ENCODE measurements at regions not wholly inside any gene's neighbourhood (a gene's known extent, or its start where the extent isn't known, plus 50 kb on each side); places are given as distances from the start of the nearest gene placed in this dataset.

DNA sequence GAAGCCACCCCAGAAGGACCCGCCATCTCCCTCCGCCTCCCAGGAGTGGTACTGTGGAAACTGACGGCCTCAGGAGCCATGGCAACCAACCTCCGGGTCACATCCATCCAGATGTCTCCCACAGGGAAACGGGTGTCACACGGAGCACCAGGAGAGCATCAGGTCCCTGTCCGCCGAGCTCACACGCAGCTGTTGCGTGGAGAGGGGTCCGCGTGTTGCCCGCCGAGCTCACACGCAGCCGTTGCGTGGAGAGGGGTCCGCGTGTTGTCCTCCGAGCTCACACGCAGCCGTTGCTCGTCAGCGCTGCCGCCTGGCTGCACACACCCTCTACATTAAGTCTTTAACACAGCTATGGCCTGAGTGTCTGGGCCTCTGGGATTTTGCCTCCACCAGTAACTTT, 311.1 kb upstream of the SHH start:
- 93% methylated on average over 25 of the region's 25 CpGs for WGBS
- H4K91ac ChIP-seq (ENCODE audit: low read length), result no peak overlapping the region
- no peak overlapping the region for H2BK12ac ChIP-seq (ENCODE audit: low read length in 2 of 2)
- no peak overlapping the region for H3K4ac ChIP-seq (ENCODE audit: low read depth in 1 of 2, low read length in 2 of 2)
- DNase-seq, result no peak
- H3K18ac ChIP-seq (ENCODE audit: low read depth in 1 of 2, low read length in 2 of 2), result no peak overlapping the region
- H3K9me3 ChIP-seq (ENCODE audit: control insufficient read depth, low read length), result no peaks in the 10 kb centered on the region
- H4K8ac ChIP-seq (ENCODE audit: low read length), result no peak overlapping the region
- H2AK5ac ChIP-seq (ENCODE audit: low read length, severe bottlenecking), result no peak overlapping the region
- no peak overlapping the region for H3K4me3 ChIP-seq (ENCODE audit: insufficient read depth in 1 of 2, low read depth in 1 of 2, low read length in 2 of 2)
- no peak overlapping the region for H3K9ac ChIP-seq (ENCODE audit: low read length)
- peaks cover 1% of the 10 kb centered on the region for H3K4me1 ChIP-seq (ENCODE audit: control insufficient read depth, insufficient read depth, low read depth, low read length)
- H3K27ac ChIP-seq (ENCODE audit: low read length, poor library complexity, severe bottlenecking), result no peak overlapping the region
- no peak overlapping the region for H3K4me2 ChIP-seq (ENCODE audit: low read length, poor library complexity, severe bottlenecking)
- no peaks in the 10 kb centered on the region for H3K27me3 ChIP-seq (ENCODE audit: control insufficient read depth in 1 of 2, insufficient read depth in 1 of 2, low read length in 2 of 2)
- H3K23ac ChIP-seq (ENCODE audit: low read length in 2 of 2), result no peak overlapping the region
- no peak overlapping the region for H3K14ac ChIP-seq (ENCODE audit: low read length in 2 of 2)
- no peak overlapping the region for H2BK120ac ChIP-seq (ENCODE audit: low read depth, low read length)
- H2BK15ac ChIP-seq (ENCODE audit: low read depth, poor library complexity, severe bottlenecking), result no peak overlapping the region
- H2BK5ac ChIP-seq (ENCODE audit: low read depth, low read length, poor library complexity, severe bottlenecking), result no peak overlapping the region
- no peak overlapping the region for H2AFZ ChIP-seq (ENCODE audit: low read depth, low read length)
- no peaks in the 10 kb centered on the region for H3K79me1 ChIP-seq (replicated peaks; ENCODE audit: low read length, poor library complexity, severe bottlenecking)
- H3K36me3 ChIP-seq (ENCODE audit: control insufficient read depth in 1 of 2, insufficient read depth in 2 of 2, low read depth in 1 of 2, low read length in 2 of 2), result no peaks in the 10 kb centered on the region

DNA sequence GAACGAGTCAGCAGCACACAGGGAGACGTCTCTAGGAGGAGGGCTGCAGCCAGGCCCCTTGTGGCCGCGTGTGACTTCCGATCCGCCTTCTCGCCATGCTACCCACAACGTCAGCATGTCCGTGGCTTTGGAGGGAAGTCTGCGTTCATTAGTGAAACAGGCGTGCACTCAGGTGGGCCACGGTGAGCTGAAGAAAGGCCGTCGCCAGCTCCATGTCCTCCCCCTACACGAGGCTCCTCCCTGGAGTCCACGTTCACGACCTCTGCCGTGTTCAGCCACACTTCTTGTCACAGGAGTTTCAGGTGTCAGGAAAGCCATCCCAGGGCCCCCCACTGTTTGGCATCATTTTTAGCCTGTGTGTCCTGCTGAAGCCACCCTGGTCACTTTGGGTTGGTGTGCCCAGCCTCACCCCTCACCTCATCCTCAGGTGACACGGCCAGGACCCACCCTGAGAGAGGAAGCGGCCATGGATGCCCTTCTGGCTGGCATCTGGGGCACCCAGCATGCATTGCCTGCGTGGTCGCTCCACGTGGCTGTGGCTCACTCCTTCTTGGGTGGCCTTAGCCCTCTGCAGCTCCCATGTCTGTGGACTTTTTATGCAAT, 310.6 kb upstream of the SHH start:
- H2BK120ac ChIP-seq (ENCODE audit: low read depth, low read length), result no peak overlapping the region
- H2BK15ac ChIP-seq (ENCODE audit: low read depth, poor library complexity, severe bottlenecking), result no peak overlapping the region
- no peak overlapping the region for H3K4ac ChIP-seq (ENCODE audit: low read depth in 1 of 2, low read length in 2 of 2)
- DNase-seq, result no peak
- no peak overlapping the region for H2BK12ac ChIP-seq (ENCODE audit: low read length in 2 of 2)
- H2AFZ ChIP-seq (ENCODE audit: low read depth, low read length), result no peak overlapping the region
- H3K23ac ChIP-seq (ENCODE audit: low read length in 2 of 2), result no peak overlapping the region
- no peaks in the 10 kb centered on the region for H3K79me1 ChIP-seq (replicated peaks; ENCODE audit: low read length, poor library complexity, severe bottlenecking)
- H4K91ac ChIP-seq (ENCODE audit: low read length), result no peak overlapping the region
- no peaks in the 10 kb centered on the region for H3K27me3 ChIP-seq (ENCODE audit: control insufficient read depth in 1 of 2, insufficient read depth in 1 of 2, low read length in 2 of 2)
- H3K4me2 ChIP-seq (ENCODE audit: low read length, poor library complexity, severe bottlenecking), result no peak overlapping the region
- no peak overlapping the region for H3K4me3 ChIP-seq (ENCODE audit: insufficient read depth in 1 of 2, low read depth in 1 of 2, low read length in 2 of 2)
- no peak overlapping the region for H4K8ac ChIP-seq (ENCODE audit: low read length)
- H3K14ac ChIP-seq (ENCODE audit: low read length in 2 of 2), result no peak overlapping the region
- WGBS, result 82% methylated on average over 23 of the region's 23 CpGs
- H2BK5ac ChIP-seq (ENCODE audit: low read depth, low read length, poor library complexity, severe bottlenecking), result no peak overlapping the region
- no peak overlapping the region for H2AK5ac ChIP-seq (ENCODE audit: low read length, severe bottlenecking)
- H3K27ac ChIP-seq (ENCODE audit: low read length, poor library complexity, severe bottlenecking), result no peak overlapping the region
- no peak overlapping the region for H3K9ac ChIP-seq (ENCODE audit: low read length)
- H3K18ac ChIP-seq (ENCODE audit: low read depth in 1 of 2, low read length in 2 of 2), result no peak overlapping the region
- no peaks in the 10 kb centered on the region for H3K9me3 ChIP-seq (ENCODE audit: control insufficient read depth, low read length)
- H3K36me3 ChIP-seq (ENCODE audit: control insufficient read depth in 1 of 2, insufficient read depth in 2 of 2, low read depth in 1 of 2, low read length in 2 of 2), result no peaks in the 10 kb centered on the region
- H3K4me1 ChIP-seq (ENCODE audit: control insufficient read depth, insufficient read depth, low read depth, low read length), result peaks cover 1% of the 10 kb centered on the region

DNA sequence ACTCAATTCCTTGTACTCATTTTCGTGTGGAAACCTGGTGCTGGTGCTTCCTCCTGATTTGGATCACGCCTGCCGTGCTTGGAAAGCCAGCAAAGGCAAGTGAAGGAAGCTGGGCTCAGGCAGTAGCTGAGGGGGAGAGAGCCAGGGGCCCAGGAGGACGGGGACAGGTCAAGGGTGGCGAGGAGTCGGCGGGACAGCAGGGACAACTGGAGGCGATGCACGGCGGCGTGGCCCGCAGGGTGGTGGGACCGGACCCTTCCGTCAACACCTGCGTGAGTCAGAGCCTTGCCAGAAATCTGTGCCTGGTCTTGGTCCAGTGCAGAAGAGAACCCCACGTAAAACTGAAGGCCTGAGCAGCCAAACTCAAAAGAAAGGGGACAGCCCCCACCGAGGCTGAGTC, 309.7 kb upstream of the SHH start:
- Histone ChIP-seq H2BK12ac (ENCODE audit: low read length in 2 of 2) (no peak overlapping the region), H2AK5ac (ENCODE audit: low read length, severe bottlenecking) (no peak overlapping the region), H3K4me1 (ENCODE audit: control insufficient read depth, insufficient read depth, low read depth, low read length) (peaks cover 1% of the 10 kb centered on the region), H3K27me3 (ENCODE audit: control insufficient read depth in 1 of 2, insufficient read depth in 1 of 2, low read length in 2 of 2) (no peaks in the 10 kb centered on the region), H3K23ac (ENCODE audit: low read length in 2 of 2) (no peak overlapping the region), H2BK5ac (ENCODE audit: low read depth, low read length, poor library complexity, severe bottlenecking) (no peak overlapping the region), H3K36me3 (ENCODE audit: control insufficient read depth in 1 of 2, insufficient read depth in 2 of 2, low read depth in 1 of 2, low read length in 2 of 2) (no peaks in the 10 kb centered on the region), H3K4ac (ENCODE audit: low read depth in 1 of 2, low read length in 2 of 2) (no peak overlapping the region), H3K27ac (ENCODE audit: low read length, poor library complexity, severe bottlenecking) (no peak overlapping the region), H2AFZ (ENCODE audit: low read depth, low read length) (no peak overlapping the region), H3K9ac (ENCODE audit: low read length) (no peak overlapping the region), H3K4me2 (ENCODE audit: low read length, poor library complexity, severe bottlenecking) (no peak overlapping the region), H3K9me3 (ENCODE audit: control insufficient read depth, low read length) (no peaks in the 10 kb centered on the region), H3K14ac (ENCODE audit: low read length in 2 of 2) (no peak overlapping the region), H4K91ac (ENCODE audit: low read length) (no peak overlapping the region), H3K4me3 (ENCODE audit: insufficient read depth in 1 of 2, low read depth in 1 of 2, low read length in 2 of 2) (no peak overlapping the region), H3K79me1 (replicated peaks; ENCODE audit: low read length, poor library complexity, severe bottlenecking) (no peaks in the 10 kb centered on the region), H4K8ac (ENCODE audit: low read length) (no peak overlapping the region), H2BK15ac (ENCODE audit: low read depth, poor library complexity, severe bottlenecking) (no peak overlapping the region), H3K18ac (ENCODE audit: low read depth in 1 of 2, low read length in 2 of 2) (no peak overlapping the region), H2BK120ac (ENCODE audit: low read depth, low read length) (no peak overlapping the region)
- no peak for DNase-seq
- WGBS, result 81% methylated on average over 17 of the region's 17 CpGs

GRCh38 chr7:156121434-156121833, 309.2 kb upstream of the SHH start:
- Histone ChIP-seq H2BK120ac (ENCODE audit: low read depth, low read length) (no peak overlapping the region), H3K4ac (ENCODE audit: low read depth in 1 of 2, low read length in 2 of 2) (no peak overlapping the region), H3K9ac (ENCODE audit: low read length) (no peak overlapping the region), H3K4me2 (ENCODE audit: low read length, poor library complexity, severe bottlenecking) (no peak overlapping the region), H2BK15ac (ENCODE audit: low read depth, poor library complexity, severe bottlenecking) (no peak overlapping the region), H2AFZ (ENCODE audit: low read depth, low read length) (no peak overlapping the region), H3K27me3 (ENCODE audit: control insufficient read depth in 1 of 2, insufficient read depth in 1 of 2, low read length in 2 of 2) (no peaks in the 10 kb centered on the region), H4K91ac (ENCODE audit: low read length) (no peak overlapping the region), H3K4me1 (ENCODE audit: control insufficient read depth, insufficient read depth, low read depth, low read length) (peaks cover 1% of the 10 kb centered on the region), H3K18ac (ENCODE audit: low read depth in 1 of 2, low read length in 2 of 2) (no peak overlapping the region), H2AK5ac (ENCODE audit: low read length, severe bottlenecking) (no peak overlapping the region), H3K4me3 (ENCODE audit: insufficient read depth in 1 of 2, low read depth in 1 of 2, low read length in 2 of 2) (no peak overlapping the region), H4K8ac (ENCODE audit: low read length) (no peak overlapping the region), H3K23ac (ENCODE audit: low read length in 2 of 2) (no peak overlapping the region), H2BK12ac (ENCODE audit: low read length in 2 of 2) (no peak overlapping the region), H3K14ac (ENCODE audit: low read length in 2 of 2) (no peak overlapping the region), H3K27ac (ENCODE audit: low read length, poor library complexity, severe bottlenecking) (no peak overlapping the region), H3K36me3 (ENCODE audit: control insufficient read depth in 1 of 2, insufficient read depth in 2 of 2, low read depth in 1 of 2, low read length in 2 of 2) (no peaks in the 10 kb centered on the region), H2BK5ac (ENCODE audit: low read depth, low read length, poor library complexity, severe bottlenecking) (no peak overlapping the region), H3K79me1 (replicated peaks; ENCODE audit: low read length, poor library complexity, severe bottlenecking) (no peaks in the 10 kb centered on the region), H3K9me3 (ENCODE audit: control insufficient read depth, low read length) (no peaks in the 10 kb centered on the region)
- no peak for DNase-seq
- WGBS, result 81% methylated on average over 10 of the region's 10 CpGs

All from mesenchymal stem cell (in vitro differentiated cells and primary cell).